ENCODE measurements at regions not wholly inside any gene's neighbourhood (a gene's known extent, or its start where the extent isn't known, plus 50 kb on each side); places are given as distances from the start of the nearest gene placed in this dataset.

GRCh38 chr1:234776256-234776875 lies 166.4 kb upstream of the IRF2BP2 start (continued):
- TF ChIP-seq RNF219 (CRISPR knock-in tag; IDR thresholded peaks at IDR 0.05) (0 out of 2 replicates have a peak, but pooled peaks have one; percentile 21), NEUROD1 (IDR thresholded peaks at IDR 0.05; ENCODE audit: borderline replicate concordance, low read depth, low read length, partially characterized antibody) (peak; percentile 5), E2F3 (CRISPR knock-in tag; IDR thresholded peaks at IDR 0.05) (0 out of 2 replicates have a peak, but pooled peaks have one; percentile 49), GTF2F1 (IDR thresholded peaks at IDR 0.05; ENCODE audit: low read depth, low read length) (no peak), SMC3 (conservative IDR thresholded peaks at IDR 0.05; ENCODE audit: insufficient read depth, low read depth, low read length) (no peak), TOE1 (IDR thresholded peaks at IDR 0.05; ENCODE audit: borderline replicate concordance) (no peak), TOE1 (CRISPR knock-in tag; IDR thresholded peaks at IDR 0.05; ENCODE audit: borderline replicate concordance, low read depth) (0 out of 2 replicates have a peak, but pooled peaks have one; percentile 59), ZFP30 (CRISPR knock-in tag; IDR thresholded peaks at IDR 0.05; ENCODE audit: borderline replicate concordance) (no peak), ZNF133 (CRISPR knock-in tag; IDR thresholded peaks at IDR 0.05) (0 out of 2 replicates have a peak, but pooled peaks have one; percentile 49), HMGN3 (IDR thresholded peaks at IDR 0.05; ENCODE audit: borderline replicate concordance, extremely low read depth, insufficient read length, low read depth, low read length) (no peak)
- TF ChIP-seq, protein P1, sequence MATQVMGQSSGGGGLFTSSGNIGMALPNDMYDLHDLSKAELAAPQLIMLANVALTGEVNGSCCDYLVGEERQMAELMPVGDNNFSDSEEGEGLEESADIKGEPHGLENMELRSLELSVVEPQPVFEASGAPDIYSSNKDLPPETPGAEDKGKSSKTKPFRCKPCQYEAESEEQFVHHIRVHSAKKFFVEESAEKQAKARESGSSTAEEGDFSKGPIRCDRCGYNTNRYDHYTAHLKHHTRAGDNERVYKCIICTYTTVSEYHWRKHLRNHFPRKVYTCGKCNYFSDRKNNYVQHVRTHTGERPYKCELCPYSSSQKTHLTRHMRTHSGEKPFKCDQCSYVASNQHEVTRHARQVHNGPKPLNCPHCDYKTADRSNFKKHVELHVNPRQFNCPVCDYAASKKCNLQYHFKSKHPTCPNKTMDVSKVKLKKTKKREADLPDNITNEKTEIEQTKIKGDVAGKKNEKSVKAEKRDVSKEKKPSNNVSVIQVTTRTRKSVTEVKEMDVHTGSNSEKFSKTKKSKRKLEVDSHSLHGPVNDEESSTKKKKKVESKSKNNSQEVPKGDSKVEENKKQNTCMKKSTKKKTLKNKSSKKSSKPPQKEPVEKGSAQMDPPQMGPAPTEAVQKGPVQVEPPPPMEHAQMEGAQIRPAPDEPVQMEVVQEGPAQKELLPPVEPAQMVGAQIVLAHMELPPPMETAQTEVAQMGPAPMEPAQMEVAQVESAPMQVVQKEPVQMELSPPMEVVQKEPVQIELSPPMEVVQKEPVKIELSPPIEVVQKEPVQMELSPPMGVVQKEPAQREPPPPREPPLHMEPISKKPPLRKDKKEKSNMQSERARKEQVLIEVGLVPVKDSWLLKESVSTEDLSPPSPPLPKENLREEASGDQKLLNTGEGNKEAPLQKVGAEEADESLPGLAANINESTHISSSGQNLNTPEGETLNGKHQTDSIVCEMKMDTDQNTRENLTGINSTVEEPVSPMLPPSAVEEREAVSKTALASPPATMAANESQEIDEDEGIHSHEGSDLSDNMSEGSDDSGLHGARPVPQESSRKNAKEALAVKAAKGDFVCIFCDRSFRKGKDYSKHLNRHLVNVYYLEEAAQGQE (IDR thresholded peaks at IDR 0.05; ENCODE audit: borderline replicate concordance): no peak
- TF ChIP-seq, protein P1 (CRISPR knock-in tag; IDR thresholded peaks at IDR 0.05; ENCODE audit: low read depth): 0 out of 2 replicates have a peak, but pooled peaks have one; percentile 36
- TF ChIP-seq, protein P2, sequence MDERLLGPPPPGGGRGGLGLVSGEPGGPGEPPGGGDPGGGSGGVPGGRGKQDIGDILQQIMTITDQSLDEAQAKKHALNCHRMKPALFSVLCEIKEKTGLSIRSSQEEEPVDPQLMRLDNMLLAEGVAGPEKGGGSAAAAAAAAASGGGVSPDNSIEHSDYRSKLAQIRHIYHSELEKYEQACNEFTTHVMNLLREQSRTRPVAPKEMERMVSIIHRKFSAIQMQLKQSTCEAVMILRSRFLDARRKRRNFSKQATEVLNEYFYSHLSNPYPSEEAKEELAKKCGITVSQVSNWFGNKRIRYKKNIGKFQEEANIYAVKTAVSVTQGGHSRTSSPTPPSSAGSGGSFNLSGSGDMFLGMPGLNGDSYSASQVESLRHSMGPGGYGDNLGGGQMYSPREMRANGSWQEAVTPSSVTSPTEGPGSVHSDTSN (CRISPR knock-in tag; IDR thresholded peaks at IDR 0.05; ENCODE audit: low read depth): no peak
- TF ChIP-seq, protein P2 (tag; conservative IDR thresholded peaks at IDR 0.05; ENCODE audit: low read depth): no peak

All from K562 (cell line).